Stomach (tissue), 8 donors: ENCODE measurements at regions not wholly inside any gene's neighbourhood (a gene's known extent, or its start where the extent isn't known, plus 50 kb on each side); places are given as distances from the start of the nearest gene placed in this dataset.

Experiments
- DNase-seq, 2 donors: peaks; one replicate each; pipeline versions ENCODE4 v3.0.0 to v3.0.0-alpha.2; 2013 to 2019
- H3K27ac ChIP-seq, 5 donors: fragments of 200-600 bp in 4 of 5; sonication (generic) in 4 of 5; one replicate each; pipeline ENCODE4 v1.5.1; 2013 to 2019; ENCODE audit warnings: mild to moderate bottlenecking in 1 of 5, moderate library complexity in 1 of 5
- H3K27me3 ChIP-seq, 3 donors: fragments of 200-600 bp; sonication (generic); one replicate each; pipeline ENCODE4 v1.5.1; 2017 to 2019; ENCODE audit warnings: mixed run types in 1 of 3
- H3K36me3 ChIP-seq, 4 donors: fragments of 200-600 bp; sonication (generic); 1 replicate in 3 of 4; 2 replicates in 1 of 4; pipeline ENCODE4 v1.5.1; 2016 to 2019
- H3K4me1 ChIP-seq, 4 donors: fragments of 200-600 bp; sonication (generic); one replicate each; pipeline ENCODE4 v1.5.1; 2016 to 2019
- H3K4me3 ChIP-seq, 4 donors: fragments of 200-600 bp; sonication (generic) in 3 of 4; one replicate each; pipeline ENCODE4 v1.5.1; 2016 to 2019; ENCODE audit warnings: mild to moderate bottlenecking in 1 of 4
- H3K9me3 ChIP-seq, 4 donors: fragments of 200-600 bp; sonication (generic); one replicate each; pipeline ENCODE4 v1.5.1; 2016 to 2019
- EP300 ChIP-seq: sonication (generic); formaldehyde crosslinking; IDR thresholded peaks from one replicate; pipeline ENCODE4 v1.6.1; 2017; ENCODE audit warnings: antibody characterized with exemption
- POLR2A ChIP-seq, 4 donors: fragments of 450-650 bp; IDR thresholded peaks; one replicate each; pipeline ENCODE4 v1.6.1; 2016; ENCODE audit warnings: antibody characterized with exemption in 4 of 4, control low read depth in 2 of 4, mild to moderate bottlenecking in 1 of 4, moderate library complexity in 1 of 4
- POLR2AphosphoS5 ChIP-seq, 3 donors: sonication (generic); formaldehyde crosslinking; IDR thresholded peaks; one replicate each; pipeline ENCODE4 v1.6.1; 2016; ENCODE audit warnings: antibody characterized with exemption in 3 of 3
- WGBS, 5 donors: extraction: QIAGEN DNeasy Blood & Tissue Kit in 3 of 5; methylation state at CpG; one replicate each; pipeline versions ENCODE4 v1.1.5 to v1.1.7; 2013 to 2018; 5-methylcytosine and 5-hydroxymethylcytosine counted together
- intact Hi-C: fragments of 100-400 bp; cut with DNase I; formaldehyde crosslinking; loops from one replicate; pipeline ENCODE4 v1.15.1; 2023; ENCODE audit warnings: low total_unique reads
- TF ChIP-seq, protein P1 (sequence below), 7 experiments: fragments of 450-650 bp in 4 of 7; fragments of 200-600 bp in 3 of 7; sonication (generic) in 3 of 7; IDR thresholded peaks; one replicate each; pipeline ENCODE4 v1.5.1; 2016 to 2019; ENCODE audit warnings: antibody characterized with exemption in 7 of 7, control low read depth in 2 of 7, mild to moderate bottlenecking in 1 of 7
- donor health status: healthy with polysubstance abuse.
- donor health status: Bipolar disorder and iron deficiency.
- donor health status: healthy.

GRCh38 chr9:31146485-31147166, 1237.8 kb upstream of the ACO1 start:
- intact Hi-C loops, result no loop called here
- no peaks in the 10 kb centered on the region for H3K4me1 ChIP-seq
- no peaks in the 10 kb centered on the region for H3K36me3 ChIP-seq
- no peaks in the 10 kb centered on the region for H3K9me3 ChIP-seq
- DNase-seq, result no peak
- no peak for TF ChIP-seq POLR2A (IDR thresholded peaks at IDR 0.05)
- no peak for TF ChIP-seq EP300
- no peak for TF ChIP-seq POLR2AphosphoS5 (IDR thresholded peaks at IDR 0.05)
- TF ChIP-seq, protein P1, sequence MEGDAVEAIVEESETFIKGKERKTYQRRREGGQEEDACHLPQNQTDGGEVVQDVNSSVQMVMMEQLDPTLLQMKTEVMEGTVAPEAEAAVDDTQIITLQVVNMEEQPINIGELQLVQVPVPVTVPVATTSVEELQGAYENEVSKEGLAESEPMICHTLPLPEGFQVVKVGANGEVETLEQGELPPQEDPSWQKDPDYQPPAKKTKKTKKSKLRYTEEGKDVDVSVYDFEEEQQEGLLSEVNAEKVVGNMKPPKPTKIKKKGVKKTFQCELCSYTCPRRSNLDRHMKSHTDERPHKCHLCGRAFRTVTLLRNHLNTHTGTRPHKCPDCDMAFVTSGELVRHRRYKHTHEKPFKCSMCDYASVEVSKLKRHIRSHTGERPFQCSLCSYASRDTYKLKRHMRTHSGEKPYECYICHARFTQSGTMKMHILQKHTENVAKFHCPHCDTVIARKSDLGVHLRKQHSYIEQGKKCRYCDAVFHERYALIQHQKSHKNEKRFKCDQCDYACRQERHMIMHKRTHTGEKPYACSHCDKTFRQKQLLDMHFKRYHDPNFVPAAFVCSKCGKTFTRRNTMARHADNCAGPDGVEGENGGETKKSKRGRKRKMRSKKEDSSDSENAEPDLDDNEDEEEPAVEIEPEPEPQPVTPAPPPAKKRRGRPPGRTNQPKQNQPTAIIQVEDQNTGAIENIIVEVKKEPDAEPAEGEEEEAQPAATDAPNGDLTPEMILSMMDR (IDR thresholded peaks at IDR 0.05), result no peak
- H3K27me3 ChIP-seq, result no peaks in the 10 kb centered on the region
- WGBS, 5 donors, result 81 to 86% (median 82%) methylated on average over 3 of the region's 3 CpGs
- H3K4me3 ChIP-seq, result no peak overlapping the region
- H3K27ac ChIP-seq, result no peak overlapping the region

DNA sequence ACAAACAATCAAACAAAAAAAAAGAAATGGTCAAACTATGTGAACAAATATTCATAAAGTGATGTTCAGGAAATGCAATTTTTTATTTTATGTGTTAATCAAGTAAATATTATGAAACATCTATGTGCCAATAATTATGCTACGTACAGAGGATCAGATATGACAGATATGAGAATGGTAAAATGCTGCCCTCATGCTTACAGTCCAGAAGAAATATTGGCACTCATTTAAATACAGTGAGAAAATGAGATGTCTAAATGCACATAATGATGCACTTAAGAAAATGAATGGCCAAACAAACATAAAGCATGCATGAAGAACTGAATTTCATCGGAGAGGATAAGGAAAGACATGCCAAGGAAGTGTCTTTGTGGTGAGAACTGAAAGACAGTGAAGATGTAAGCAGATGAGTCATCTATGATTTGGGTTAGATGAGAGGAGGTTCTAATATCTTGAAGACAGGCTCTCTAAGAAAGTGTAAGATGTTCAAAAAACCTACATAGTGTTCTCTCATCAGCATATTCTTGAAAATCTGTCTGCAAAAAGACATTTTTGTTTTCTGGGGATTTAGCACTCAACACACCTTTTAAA, 1231.1 kb upstream of the ACO1 start:
- TF ChIP-seq EP300 (no peak), POLR2AphosphoS5 (IDR thresholded peaks at IDR 0.05) (no peak), POLR2A (IDR thresholded peaks at IDR 0.05) (no peak)
- TF ChIP-seq, protein P1 (IDR thresholded peaks at IDR 0.05), result no peak
- DNase-seq, result no peak

GRCh38 chr9:31166516-31166915, 1217.9 kb upstream of the ACO1 start:
- WGBS, 5 donors, result 65 to 80% (median 77%) methylated on average over 4 of the region's 4 CpGs
- Histone ChIP-seq H3K27ac (no peak overlapping the region), H3K36me3 (no peaks in the 10 kb centered on the region), H3K27me3 (no peaks in the 10 kb centered on the region), H3K4me1 (no peaks in the 10 kb centered on the region), H3K9me3 (no peaks in the 10 kb centered on the region), H3K4me3 (no peak overlapping the region)
- intact Hi-C loops, result no loop called here
- TF ChIP-seq POLR2AphosphoS5 (IDR thresholded peaks at IDR 0.05), result no peak
- TF ChIP-seq, protein P1 (IDR thresholded peaks at IDR 0.05), result no peak
- no peak for TF ChIP-seq POLR2A (IDR thresholded peaks at IDR 0.05)
- TF ChIP-seq EP300, result no peak
- DNase-seq, result no peak

More for the DNA sequence above, 1231.1 kb upstream of the ACO1 start:
- Histone ChIP-seq H3K27me3 (no peaks in the 10 kb centered on the region), H3K27ac (no peak overlapping the region), H3K4me1 (no peaks in the 10 kb centered on the region), H3K36me3 (no peaks in the 10 kb centered on the region), H3K4me3 (no peak overlapping the region), H3K9me3 (no peaks in the 10 kb centered on the region)
- intact Hi-C loops, result no loop called here
- WGBS, 5 donors, result 46 to 59% (median 54%) methylated on average over 2 of the region's 2 CpGs

GRCh38 chr9:31168161-31168560, 1216.3 kb upstream of the ACO1 start:
- H3K4me3 ChIP-seq, result no peak overlapping the region
- H3K9me3 ChIP-seq, result no peaks in the 10 kb centered on the region
- no peaks in the 10 kb centered on the region for H3K36me3 ChIP-seq
- no peak overlapping the region for H3K27ac ChIP-seq
- TF ChIP-seq POLR2A (IDR thresholded peaks at IDR 0.05) (no peak), EP300 (no peak), POLR2AphosphoS5 (IDR thresholded peaks at IDR 0.05) (no peak)
- TF ChIP-seq, protein P1 (IDR thresholded peaks at IDR 0.05), result no peak
- intact Hi-C loops, result no loop called here
- no peak for DNase-seq
- H3K27me3 ChIP-seq, result no peaks in the 10 kb centered on the region
- H3K4me1 ChIP-seq, result no peaks in the 10 kb centered on the region
